ENCODE measurements at regions not wholly inside any gene's neighbourhood (a gene's known extent, or its start where the extent isn't known, plus 50 kb on each side); places are given as distances from the start of the nearest gene placed in this dataset.

DNA sequence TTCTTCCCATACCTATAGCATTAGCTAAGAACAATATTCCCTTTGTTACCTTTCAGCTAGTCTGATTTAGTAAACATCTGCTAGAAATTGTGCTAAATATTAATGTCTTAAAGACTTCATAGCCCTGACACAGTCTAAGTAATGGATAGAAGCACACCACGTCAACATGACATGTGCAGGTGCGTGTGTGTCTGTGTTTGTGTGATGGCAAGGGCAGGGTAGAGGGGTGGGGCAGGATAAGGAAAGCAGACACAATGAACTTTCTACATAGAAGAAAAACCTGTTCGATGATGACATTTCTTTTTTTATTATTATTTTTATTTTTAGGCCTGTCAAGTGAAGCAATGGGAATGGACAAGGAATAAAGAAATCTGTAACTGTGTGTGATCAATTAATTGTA is 223.3 kb downstream of the NOL4 start:
- TF ChIP-seq, protein P1, sequence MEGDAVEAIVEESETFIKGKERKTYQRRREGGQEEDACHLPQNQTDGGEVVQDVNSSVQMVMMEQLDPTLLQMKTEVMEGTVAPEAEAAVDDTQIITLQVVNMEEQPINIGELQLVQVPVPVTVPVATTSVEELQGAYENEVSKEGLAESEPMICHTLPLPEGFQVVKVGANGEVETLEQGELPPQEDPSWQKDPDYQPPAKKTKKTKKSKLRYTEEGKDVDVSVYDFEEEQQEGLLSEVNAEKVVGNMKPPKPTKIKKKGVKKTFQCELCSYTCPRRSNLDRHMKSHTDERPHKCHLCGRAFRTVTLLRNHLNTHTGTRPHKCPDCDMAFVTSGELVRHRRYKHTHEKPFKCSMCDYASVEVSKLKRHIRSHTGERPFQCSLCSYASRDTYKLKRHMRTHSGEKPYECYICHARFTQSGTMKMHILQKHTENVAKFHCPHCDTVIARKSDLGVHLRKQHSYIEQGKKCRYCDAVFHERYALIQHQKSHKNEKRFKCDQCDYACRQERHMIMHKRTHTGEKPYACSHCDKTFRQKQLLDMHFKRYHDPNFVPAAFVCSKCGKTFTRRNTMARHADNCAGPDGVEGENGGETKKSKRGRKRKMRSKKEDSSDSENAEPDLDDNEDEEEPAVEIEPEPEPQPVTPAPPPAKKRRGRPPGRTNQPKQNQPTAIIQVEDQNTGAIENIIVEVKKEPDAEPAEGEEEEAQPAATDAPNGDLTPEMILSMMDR (IDR thresholded peaks at IDR 0.05; ENCODE audit: poor library complexity): no peak
- TF ChIP-seq EZH2 (IDR thresholded peaks at IDR 0.05; ENCODE audit: borderline replicate concordance): no peak

All from hepatocyte (in vitro differentiated cells).